H1 (cell line): ENCODE measurements at regions not wholly inside any gene's neighbourhood (a gene's known extent, or its start where the extent isn't known, plus 50 kb on each side); places are given as distances from the start of the nearest gene placed in this dataset.

ENCODE experiments used
- CBX5 ChIP-seq: fragments of 300-800, 300-1000 bp; sonication (generic); IDR thresholded peaks from 2 replicates; pipeline ENCODE4 v1.7.1; 2016; ENCODE audit warnings: antibody characterized with exemption, low read length, low read depth
- CHD1 ChIP-seq: IDR thresholded peaks from 2 replicates; pipeline ENCODE4 v1.6.1; 2012; ENCODE audit warnings: low read depth, low read length, improper control_type of control experiment

DNA sequence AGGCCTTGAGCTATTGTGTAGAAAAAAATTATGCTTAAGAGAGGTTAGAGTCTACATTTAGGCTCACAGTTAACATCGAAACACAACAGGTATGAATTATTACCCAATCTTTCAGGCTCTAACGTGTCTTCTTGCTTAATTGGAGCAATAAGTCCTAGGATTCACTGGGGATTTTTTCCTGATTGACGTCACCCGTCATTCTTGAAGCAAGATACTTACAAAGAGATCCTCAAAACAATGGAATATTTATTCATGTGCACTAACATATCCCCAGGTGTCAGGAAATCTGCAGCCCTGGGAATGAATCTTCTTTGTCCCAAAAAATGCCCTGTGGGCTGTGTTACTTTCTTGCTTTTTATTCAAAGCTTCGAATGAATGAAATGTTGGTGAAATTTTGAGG is 413.5 kb downstream of the NFIB start (continued):
- no peak for TF ChIP-seq CHD1
- no peak for TF ChIP-seq CBX5
- TF ChIP-seq, all 59 proteins: peak for 0
